NCI-H2081 (cell line): ENCODE measurements at regions not wholly inside any gene's neighbourhood (a gene's known extent, or its start where the extent isn't known, plus 50 kb on each side); places are given as distances from the start of the nearest gene placed in this dataset.
"Not testable (repeated sequence)": the region's sequence is repeated elsewhere in the genome, so short reads cannot be mapped to it uniquely, and the experiment has no call there.

ENCODE experiments used
- DNase-seq, 2 experiments: peaks; one replicate each; lab custom pipeline; 2025; lab: John Stamatoyannopoulos, UW

- peak; percentile 59 to 79 for DNase-seq
Observed at GRCh38 chrX:33989936-33990335, 142.2 kb downstream of the FAM47A start.

- no peak for DNase-seq
Observed at GRCh38 chrX:33987458-33987857, 144.7 kb downstream of the FAM47A start.

- no peak for DNase-seq
Observed at GRCh38 chrX:33974676-33975075, 157.4 kb downstream of the FAM47A start.

- DNase-seq, result no peak
Observed at GRCh38 chrX:33970028-33970967, 161.8 kb downstream of the FAM47A start.

GRCh38 chrX:33969105-33969504, 163.0 kb downstream of the FAM47A start:
- no peak for DNase-seq

- DNase-seq, result no peak
Observed at GRCh38 chrX:33968611-33969010, 163.5 kb downstream of the FAM47A start.

GRCh38 chrX:33949300-33949699, 182.8 kb downstream of the FAM47A start:
- DNase-seq, result no peak

- not testable (repeated sequence) for DNase-seq
Observed at GRCh38 chrX:33926249-33926648, 205.9 kb downstream of the FAM47A start.

- DNase-seq, result no peak
Observed at GRCh38 chrX:33923262-33923661, 208.9 kb downstream of the FAM47A start.

- no peak for DNase-seq
Observed at GRCh38 chrX:33909836-33910235, 222.3 kb downstream of the FAM47A start.

GRCh38 chrX:33908898-33909297, 223.2 kb downstream of the FAM47A start:
- DNase-seq, result no peak

- no peak for DNase-seq
Observed at GRCh38 chrX:33908074-33908473, 224.0 kb downstream of the FAM47A start.

GRCh38 chrX:33906971-33907370, 225.1 kb downstream of the FAM47A start:
- no peak for DNase-seq

GRCh38 chrX:33892670-33893069, 239.4 kb downstream of the FAM47A start:
- DNase-seq, result no peak

GRCh38 chrX:33855251-33855650, 276.9 kb downstream of the FAM47A start:
- DNase-seq, result no peak

- DNase-seq, result not testable (repeated sequence)
Observed at GRCh38 chrX:33852146-33852545, 280.0 kb downstream of the FAM47A start.

- peak; percentile 13 to 72 for DNase-seq
Observed at GRCh38 chrX:33840176-33840575, 291.9 kb downstream of the FAM47A start.

- DNase-seq, result no peak
Observed at GRCh38 chrX:33831211-33831610, 300.9 kb downstream of the FAM47A start.

- no peak for DNase-seq
Observed at GRCh38 chrX:33817266-33817665, 314.8 kb downstream of the FAM47A start.

GRCh38 chrX:33808636-33809035, 323.5 kb downstream of the FAM47A start:
- no peak for DNase-seq

GRCh38 chrX:33784548-33784947, 347.6 kb downstream of the FAM47A start:
- no peak for DNase-seq

- DNase-seq, result no peak
Observed at GRCh38 chrX:33741807-33742206, 390.3 kb downstream of the FAM47A start.

- DNase-seq, result no peak
Observed at GRCh38 chrX:33735182-33735581, 396.9 kb downstream of the FAM47A start.
